ENCODE measurements at regions not wholly inside any gene's neighbourhood (a gene's known extent, or its start where the extent isn't known, plus 50 kb on each side); places are given as distances from the start of the nearest gene placed in this dataset.

DNA sequence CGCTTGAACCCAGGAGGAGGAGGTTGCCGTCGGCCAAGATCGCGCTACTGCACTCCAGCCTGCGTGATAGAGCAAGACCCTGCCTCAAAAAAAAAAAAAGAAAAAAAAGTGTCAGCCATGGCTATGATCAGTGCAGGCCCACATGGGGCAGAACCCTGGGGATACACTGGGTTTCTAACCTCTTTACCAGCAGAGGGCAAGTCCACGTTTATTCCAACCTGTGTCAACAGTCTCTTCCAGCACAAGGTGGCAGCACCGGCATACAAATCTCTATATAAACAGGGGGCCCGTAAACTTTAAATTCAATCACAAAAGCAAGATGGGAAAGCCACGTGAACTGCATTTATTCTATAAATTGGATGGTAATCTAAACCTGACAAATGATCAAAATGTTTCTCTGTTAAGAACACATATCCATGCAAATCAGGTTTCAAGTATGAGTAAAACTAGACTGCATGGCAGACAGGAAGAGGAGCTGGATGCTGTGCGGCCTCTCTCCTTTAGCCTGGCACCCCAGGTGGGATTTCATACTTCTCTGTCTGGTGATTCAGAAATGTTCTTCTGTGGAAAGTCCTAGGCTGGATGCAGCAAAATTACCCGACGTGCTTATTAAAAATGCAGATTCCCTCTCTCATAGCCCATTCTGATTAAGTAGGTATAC lies 60.0 kb upstream of the STEAP1B start:
- DNase-seq: peak; percentile 10

DNA sequence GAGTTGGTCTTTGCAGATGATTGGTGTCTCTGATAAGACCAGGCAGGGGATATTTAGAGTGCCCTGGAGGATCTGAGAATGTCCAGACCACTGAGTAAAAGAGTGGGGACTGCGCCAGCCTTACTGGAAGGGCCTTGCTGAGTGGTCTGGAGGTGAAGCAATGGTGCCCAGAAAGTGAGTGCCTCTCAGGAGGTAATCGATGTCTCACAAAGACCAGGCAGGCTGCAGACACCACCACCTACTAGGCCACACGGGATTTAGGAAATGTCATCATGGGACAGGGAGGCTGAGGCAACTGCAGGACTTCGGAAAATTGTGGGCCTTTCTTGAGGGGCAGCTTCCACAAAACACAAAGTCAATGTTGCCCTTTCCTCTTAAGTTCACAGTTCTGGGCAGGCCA lies 57.2 kb upstream of the STEAP1B start:
- no peak for DNase-seq

DNA sequence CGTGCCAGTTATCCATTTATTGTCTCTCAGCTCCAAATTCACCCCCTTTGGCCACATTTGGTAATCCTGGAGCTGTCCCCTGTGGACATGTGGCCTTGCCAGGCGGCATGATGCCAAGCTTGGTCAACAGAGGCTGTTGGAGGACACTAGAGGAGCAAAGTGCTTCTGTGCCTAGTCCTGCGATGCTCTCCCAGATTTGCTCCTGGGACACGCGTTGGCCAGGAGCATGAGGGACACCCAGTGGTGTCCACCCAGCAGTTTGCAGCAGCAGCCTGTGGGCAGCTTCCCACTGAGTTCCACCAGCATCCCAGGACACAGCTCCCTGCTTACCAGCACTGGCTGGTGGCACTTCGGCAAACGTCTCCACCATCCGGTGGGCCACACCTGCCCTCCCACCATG lies 55.5 kb upstream of the STEAP1B start:
- no peak for DNase-seq

DNA sequence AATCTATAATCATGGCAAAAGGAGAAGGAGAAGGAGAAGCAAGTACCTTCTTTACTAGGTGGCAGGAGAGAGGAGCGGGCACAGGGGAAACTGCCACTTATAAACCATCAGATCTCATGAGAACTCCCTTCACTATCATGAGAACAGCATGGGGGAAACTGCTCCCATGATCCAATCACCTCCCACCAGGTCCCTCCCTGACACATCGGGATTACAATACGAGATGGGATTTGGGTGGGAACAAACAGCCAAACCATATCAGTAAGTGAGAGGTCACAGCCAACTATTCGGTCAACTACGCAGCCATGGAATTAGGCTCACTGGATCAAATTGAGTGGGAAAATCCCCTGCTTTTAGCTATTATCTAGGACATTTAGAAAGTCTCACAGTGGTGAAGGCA lies 54.2 kb upstream of the STEAP1B start:
- DNase-seq: no peak

DNA sequence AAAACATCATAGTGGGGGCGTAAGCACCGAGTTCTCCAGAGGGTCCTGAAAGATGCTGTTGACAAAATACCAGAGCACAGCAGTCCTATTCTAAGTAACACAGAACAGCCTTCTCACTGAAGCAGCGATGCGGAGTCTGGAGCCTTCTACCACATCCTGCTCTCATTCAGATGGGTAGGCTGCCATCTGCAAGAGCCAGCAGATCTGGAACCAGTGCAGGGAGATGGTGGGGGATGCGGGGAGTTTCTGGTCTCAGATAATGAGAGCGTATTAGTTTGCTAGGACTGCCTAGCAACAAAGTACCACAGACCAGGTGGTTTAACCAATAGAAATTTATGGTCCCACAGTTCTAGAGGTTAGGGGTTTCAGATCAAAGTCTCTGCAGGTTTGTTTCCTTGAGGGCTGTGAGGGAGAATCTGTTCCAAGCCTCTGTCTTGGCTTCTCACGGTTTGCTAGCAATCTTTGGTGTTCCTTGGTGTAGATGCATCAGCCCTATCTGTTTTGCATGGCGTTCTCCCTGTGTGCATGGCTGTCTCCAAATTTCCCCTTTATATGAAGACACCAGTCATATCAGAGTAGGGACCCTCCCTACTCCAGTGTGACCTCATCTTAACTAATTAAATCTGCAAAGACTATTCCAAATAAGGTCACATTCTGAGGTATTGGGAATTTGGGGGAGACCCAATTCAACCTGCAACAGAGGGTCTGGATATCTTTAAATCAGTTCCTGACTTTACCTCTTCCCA lies 52.0 kb upstream of the STEAP1B start:
- no peak for DNase-seq

DNA sequence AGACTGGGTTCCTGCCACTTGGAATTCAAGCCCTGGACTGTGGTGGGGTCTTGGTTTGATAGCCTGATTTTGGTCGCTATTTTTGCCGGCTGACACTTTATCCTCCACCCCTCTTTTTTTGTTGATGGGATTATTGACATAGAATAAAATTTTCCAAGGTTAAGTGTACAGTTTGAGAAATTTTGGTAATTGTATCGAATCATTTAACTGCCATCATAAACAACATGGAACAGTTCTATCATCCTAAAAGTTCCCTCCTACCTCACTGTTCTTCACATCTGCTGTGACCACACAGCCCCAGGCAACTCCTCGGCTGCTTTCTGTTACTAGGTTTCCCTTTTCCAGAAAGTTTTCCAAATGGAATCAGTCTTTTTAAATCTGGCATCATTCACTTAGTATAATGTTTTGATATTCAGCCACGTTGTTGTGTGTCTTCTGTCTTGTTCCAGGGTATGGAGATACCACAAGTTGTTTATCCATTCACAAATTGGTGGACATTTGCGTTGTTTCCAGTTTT lies 50.6 kb upstream of the STEAP1B start:
- no peak for DNase-seq

DNA sequence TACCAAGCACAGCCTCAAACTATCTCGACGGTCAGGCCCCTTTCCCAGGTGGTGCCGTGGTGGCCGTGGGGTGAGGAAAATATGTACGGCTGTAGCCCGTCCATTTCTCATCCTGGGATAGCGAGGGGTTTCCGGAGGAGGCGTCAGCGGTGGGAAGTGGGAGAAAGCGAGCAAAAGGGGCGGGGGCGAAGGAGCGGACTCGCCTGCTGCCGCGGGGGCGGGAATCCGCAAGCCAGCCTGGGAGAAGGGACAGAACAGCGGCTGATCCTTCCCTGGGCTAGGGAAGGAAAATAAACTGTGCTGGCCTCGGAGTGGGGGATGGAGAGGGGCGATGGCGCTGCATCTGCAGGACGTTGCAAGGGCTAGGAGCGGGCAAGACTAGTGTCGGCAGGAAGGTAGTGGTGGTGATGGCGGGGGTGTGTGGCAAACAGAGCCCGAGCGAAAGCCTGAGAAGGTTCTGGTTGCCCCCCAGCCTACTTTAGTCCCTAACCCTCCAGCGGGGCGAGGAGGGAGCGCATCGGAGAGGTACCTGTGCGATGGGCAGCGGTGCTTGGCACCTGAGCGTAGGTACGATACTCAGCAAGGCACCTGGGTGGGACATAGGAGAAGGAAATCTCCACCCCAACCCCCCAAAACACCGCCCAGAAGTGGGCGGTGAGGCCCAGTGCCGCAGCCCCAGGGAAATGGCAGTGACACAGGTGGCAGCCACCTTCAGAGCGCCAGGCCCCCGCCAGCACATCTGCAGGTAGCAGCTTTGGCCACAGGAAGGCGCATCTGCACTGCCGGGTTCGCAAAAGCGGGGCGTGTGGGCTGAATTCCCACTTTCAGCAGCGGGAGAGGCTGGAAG lies 49.9 kb upstream of the STEAP1B start:
- peak; percentile 9 for DNase-seq
